ENCODE measurements at regions not wholly inside any gene's neighbourhood (a gene's known extent, or its start where the extent isn't known, plus 50 kb on each side); places are given as distances from the start of the nearest gene placed in this dataset.

- TF ChIP-seq MXI1 (IDR thresholded peaks at IDR 0.05; ENCODE audit: low read depth, low read length) = no peak
- TF ChIP-seq, protein P1, sequence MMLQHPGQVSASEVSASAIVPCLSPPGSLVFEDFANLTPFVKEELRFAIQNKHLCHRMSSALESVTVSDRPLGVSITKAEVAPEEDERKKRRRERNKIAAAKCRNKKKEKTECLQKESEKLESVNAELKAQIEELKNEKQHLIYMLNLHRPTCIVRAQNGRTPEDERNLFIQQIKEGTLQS (IDR thresholded peaks at IDR 0.05; ENCODE audit: borderline replicate concordance, extremely low read depth, low read depth, low read length) = no peak
- TF ChIP-seq, protein P2, sequence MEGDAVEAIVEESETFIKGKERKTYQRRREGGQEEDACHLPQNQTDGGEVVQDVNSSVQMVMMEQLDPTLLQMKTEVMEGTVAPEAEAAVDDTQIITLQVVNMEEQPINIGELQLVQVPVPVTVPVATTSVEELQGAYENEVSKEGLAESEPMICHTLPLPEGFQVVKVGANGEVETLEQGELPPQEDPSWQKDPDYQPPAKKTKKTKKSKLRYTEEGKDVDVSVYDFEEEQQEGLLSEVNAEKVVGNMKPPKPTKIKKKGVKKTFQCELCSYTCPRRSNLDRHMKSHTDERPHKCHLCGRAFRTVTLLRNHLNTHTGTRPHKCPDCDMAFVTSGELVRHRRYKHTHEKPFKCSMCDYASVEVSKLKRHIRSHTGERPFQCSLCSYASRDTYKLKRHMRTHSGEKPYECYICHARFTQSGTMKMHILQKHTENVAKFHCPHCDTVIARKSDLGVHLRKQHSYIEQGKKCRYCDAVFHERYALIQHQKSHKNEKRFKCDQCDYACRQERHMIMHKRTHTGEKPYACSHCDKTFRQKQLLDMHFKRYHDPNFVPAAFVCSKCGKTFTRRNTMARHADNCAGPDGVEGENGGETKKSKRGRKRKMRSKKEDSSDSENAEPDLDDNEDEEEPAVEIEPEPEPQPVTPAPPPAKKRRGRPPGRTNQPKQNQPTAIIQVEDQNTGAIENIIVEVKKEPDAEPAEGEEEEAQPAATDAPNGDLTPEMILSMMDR (IDR thresholded peaks at IDR 0.05 in 2 of 3, conservative IDR thresholded peaks at IDR 0.05 in 1 of 3; ENCODE audit: control insufficient read depth in 2 of 3, extremely low read depth in 1 of 3, insufficient read depth in 1 of 3, low read depth in 3 of 3, low read length in 3 of 3) = no peak
- no peak for TF ChIP-seq ESRRA (IDR thresholded peaks at IDR 0.05; ENCODE audit: low read length)
- no peak for TF ChIP-seq KDM1A (IDR thresholded peaks at IDR 0.05; ENCODE audit: borderline replicate concordance)
- TF ChIP-seq SMAD1 (IDR thresholded peaks at IDR 0.05; ENCODE audit: low read depth, partially characterized antibody) = no peak
These were observed 155.2 kb upstream of the MYOCD start for GRCh38 chr17:12510535-12510934.

All from GM12878 (cell line).